B cell (primary cell): ENCODE measurements at regions not wholly inside any gene's neighbourhood (a gene's known extent, or its start where the extent isn't known, plus 50 kb on each side); places are given as distances from the start of the nearest gene placed in this dataset.

Experiments
- ATAC-seq: fragments of 200-7000 bp; cut with Tn5 transposase; one replicate; pipeline ENCODE4 v1.10.0; 2021; ENCODE audit warnings: low read depth, mild to moderate bottlenecking, moderate number of reproducible peaks, moderate library complexity
- CTCF ChIA-PET: fragments of 350-600 bp; sonication (Branson Sonifier 250); formaldehyde crosslinking; loops from one replicate; lab custom pipeline; 2021; ENCODE audit warnings: antibody characterized with exemption, inconsistent platforms; lab: Charles Lee
- POLR2A ChIA-PET: fragments of 350-600 bp; sonication (Branson Sonifier 250); formaldehyde crosslinking; loops from one replicate; lab custom pipeline; 2021; ENCODE audit warnings: antibody characterized with exemption; lab: Charles Lee
- DNase-seq: peaks from one replicate; pipeline ENCODE4 v3.0.0; 2013
- H2AFZ ChIP-seq: 2 replicates; pipeline ENCODE4 v1.6.1; 2012; ENCODE audit warnings: mild to moderate bottlenecking, low read depth, low read length; ENCODE audit not compliant: insufficient read depth, poor library complexity, severe bottlenecking
- H3K27ac ChIP-seq, 2 donors: 1 replicate in 1 of 2; 2 replicates in 1 of 2; pipeline ENCODE4 v1.5.1; 2012 to 2013; ENCODE audit warnings: low read length in 2 of 2, mild to moderate bottlenecking in 2 of 2, moderate library complexity in 1 of 2
- H3K27me3 ChIP-seq, 4 experiments: fragments of 200-600 bp in 1 of 4; sonication (generic) in 1 of 4; replicated peaks in 1 of 4; 1 replicate in 2 of 4; 2 replicates in 2 of 4; pipeline versions ENCODE4 v1.6.1 to v1.7.0; 2013 to 2016; ENCODE audit warnings: low read length in 3 of 4, mild to moderate bottlenecking in 2 of 4, mixed read lengths in 1 of 4, moderate library complexity in 1 of 4; ENCODE audit not compliant: insufficient read depth in 4 of 4, control insufficient read depth in 3 of 4; ENCODE audit errors: control extremely low read depth in 1 of 4
- H3K36me3 ChIP-seq, 2 experiments: replicated peaks in 1 of 2; 1 replicate in 1 of 2; 2 replicates in 1 of 2; pipeline versions ENCODE4 v1.6.1 to v1.7.1; 2013; ENCODE audit warnings: low read length in 1 of 2; ENCODE audit not compliant: insufficient read depth in 2 of 2, control insufficient read depth in 1 of 2; ENCODE audit errors: control extremely low read depth in 1 of 2, extremely low read depth in 1 of 2
- H3K4me1 ChIP-seq, 2 donors: fragments of 200-600 bp in 1 of 2; sonication (generic) in 1 of 2; 1 replicate in 1 of 2; 2 replicates in 1 of 2; pipeline versions ENCODE4 v1.5.1 to v1.6.1; 2013 to 2017; ENCODE audit warnings: low read length in 2 of 2; ENCODE audit not compliant: control insufficient read depth in 2 of 2, insufficient read depth in 2 of 2
- H3K4me2 ChIP-seq: replicated peaks from 2 replicates; pipeline ENCODE3; 2012; ENCODE audit warnings: mild to moderate bottlenecking, low read depth, low read length; ENCODE audit not compliant: poor library complexity, severe bottlenecking
- H3K4me3 ChIP-seq, 5 experiments: fragments of 200-600 bp in 1 of 5; sonication (generic) in 1 of 5; 1 replicate in 3 of 5; 2 replicates in 2 of 5; pipeline versions ENCODE4 v1.5.1 to v1.7.0; 2011 to 2016; ENCODE audit warnings: low read length in 4 of 5, mild to moderate bottlenecking in 4 of 5, low read depth in 2 of 5, control low read depth in 1 of 5, moderate library complexity in 1 of 5; ENCODE audit not compliant: insufficient read depth in 1 of 5; ENCODE audit errors: control extremely low read depth in 1 of 5, extremely low read depth in 1 of 5
- H3K79me2 ChIP-seq: fragments of 200-600 bp; sonication (generic); one replicate; pipeline ENCODE4 v1.6.0; 2016; ENCODE audit warnings: low read length; ENCODE audit not compliant: control insufficient read depth, insufficient read depth
- H3K9ac ChIP-seq: fragments of 200-600 bp; sonication (generic); 2 replicates; pipeline ENCODE4 v1.6.1; 2017; ENCODE audit warnings: mild to moderate bottlenecking, low read length, moderate library complexity
- H3K9me3 ChIP-seq, 3 donors: one replicate each; pipeline versions ENCODE4 v1.6.1 to v1.7.1; 2013; ENCODE audit warnings: low read length in 2 of 3; ENCODE audit not compliant: control insufficient read depth in 2 of 3, insufficient read depth in 1 of 3; ENCODE audit errors: control extremely low read depth in 1 of 3
- H4K20me1 ChIP-seq: 2 replicates; pipeline ENCODE4 v1.6.0; 2012; ENCODE audit warnings: mild to moderate bottlenecking, low read length; ENCODE audit not compliant: insufficient read depth, control insufficient read depth, poor library complexity, severe bottlenecking
- H3K27ac Mint-ChIP-seq: one replicate; pipeline ENCODE4 v1.8.0; 2021; ENCODE audit warnings: mixed read lengths
- H3K27me3 Mint-ChIP-seq: one replicate; pipeline ENCODE4 v1.8.0; 2021; ENCODE audit warnings: mixed read lengths
- H3K4me1 Mint-ChIP-seq: one replicate; pipeline ENCODE4 v1.8.0; 2021; ENCODE audit warnings: mixed read lengths
- H3K4me3 Mint-ChIP-seq: one replicate; pipeline ENCODE4 v1.8.0; 2021; ENCODE audit warnings: mixed read lengths
- H3K9me3 Mint-ChIP-seq: one replicate; pipeline ENCODE4 v1.8.0; 2022; ENCODE audit warnings: mixed read lengths; ENCODE audit not compliant: insufficient read depth
- EZH2 ChIP-seq: IDR thresholded peaks from 2 replicates; pipeline ENCODE4 v1.6.1; 2012; ENCODE audit warnings: borderline replicate concordance, low read depth, mild to moderate bottlenecking, moderate library complexity, low read length; ENCODE audit not compliant: insufficient read depth, poor library complexity, severe bottlenecking
- WGBS: methylation state at CpG from one replicate; pipeline ENCODE4 v1.1.5; 2013; ENCODE audit warnings: missing lambda C conversion rate; ENCODE audit not compliant: insufficient coverage; 5-methylcytosine and 5-hydroxymethylcytosine counted together
- intact Hi-C: fragments of 100-400 bp; cut with micrococcal nuclease; formaldehyde crosslinking; loops from one replicate; pipeline ENCODE4 v1.10.0; 2022
- TF ChIP-seq, protein P1 (sequence below): fragments of 200-600 bp; IDR thresholded peaks from one replicate; pipeline ENCODE4 v1.8.0; 2022; ENCODE audit warnings: antibody characterized with exemption, mild to moderate bottlenecking

DNA sequence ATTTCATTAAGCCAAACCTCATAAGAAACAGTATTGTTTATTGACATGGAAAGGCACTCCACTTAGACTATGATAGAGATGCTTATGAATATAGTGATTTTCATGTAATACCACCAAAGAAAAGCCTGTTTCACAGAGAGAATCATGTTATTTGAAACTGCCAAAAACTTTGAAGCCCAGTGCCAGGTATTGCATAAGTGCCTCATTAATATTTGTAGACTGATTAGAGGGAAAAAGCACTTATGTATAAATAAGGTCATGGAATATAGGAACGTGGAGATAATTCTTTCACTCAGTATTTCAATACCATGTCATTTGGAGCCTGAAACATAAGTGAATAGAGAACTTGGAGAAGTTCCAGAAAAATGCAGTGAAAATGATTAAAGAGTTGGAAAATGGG, 162.6 kb upstream of the CRIM1 start:
- ATAC-seq, result no peak
- CTCF ChIA-PET, result no interaction called here
- no peaks in the 10 kb centered on the region for H3K27me3 Mint-ChIP-seq
- H3K27me3 ChIP-seq, result no peaks in the 10 kb centered on the region
- H3K4me3 ChIP-seq, result no peak overlapping the region
- H3K27ac Mint-ChIP-seq, result no peak overlapping the region
- no peaks in the 10 kb centered on the region for H3K4me1 Mint-ChIP-seq
- no peak for TF ChIP-seq EZH2
- H3K9me3 ChIP-seq, result no peaks in the 10 kb centered on the region
- H3K4me2 ChIP-seq, result no peak overlapping the region
- no CpG with 5 or more reads among the region's 1 CpG for WGBS
- H3K4me3 Mint-ChIP-seq, result no peak overlapping the region
- H3K36me3 ChIP-seq, result no peaks in the 10 kb centered on the region
- H3K4me1 ChIP-seq, result no peaks in the 10 kb centered on the region
- POLR2A ChIA-PET, result no interaction called here
- DNase-seq, result no peak
- H3K27ac ChIP-seq, result no peak overlapping the region
- no peak overlapping the region for H2AFZ ChIP-seq
- no peaks in the 10 kb centered on the region for H3K9me3 Mint-ChIP-seq
- no peak overlapping the region for H3K9ac ChIP-seq
- no peaks in the 10 kb centered on the region for H3K79me2 ChIP-seq
- intact Hi-C loops, result no loop called here
- no peaks in the 10 kb centered on the region for H4K20me1 ChIP-seq

DNA sequence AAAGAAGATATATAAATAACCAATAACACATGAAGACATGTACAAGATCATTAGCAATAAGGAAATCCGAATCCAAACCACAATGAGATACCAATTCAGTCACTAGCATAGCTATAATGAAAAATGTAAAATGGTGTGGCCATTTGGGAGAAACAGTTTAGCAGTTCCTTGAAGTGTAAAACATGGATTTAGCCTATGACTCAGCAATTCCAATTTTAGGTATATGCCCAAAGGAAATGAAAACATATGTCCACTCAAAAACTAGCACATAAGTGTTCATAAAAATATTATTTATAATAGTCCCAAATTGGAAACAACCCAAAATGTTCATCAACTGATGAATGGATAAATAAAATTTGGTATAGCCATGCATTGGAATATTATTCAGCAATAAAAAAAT, 165.5 kb upstream of the CRIM1 start:
- H3K36me3 ChIP-seq, result no peaks in the 10 kb centered on the region
- no CpG with 5 or more reads among the region's 1 CpG for WGBS
- H3K4me2 ChIP-seq, result no peak overlapping the region
- H3K27me3 ChIP-seq, result peaks cover 0 to 2% (median 0%) of the 10 kb centered on the region in 4 experiments
- no peaks in the 10 kb centered on the region for H3K4me1 Mint-ChIP-seq
- H2AFZ ChIP-seq, result no peak overlapping the region
- H3K9me3 Mint-ChIP-seq, result no peaks in the 10 kb centered on the region
- DNase-seq, result no peak
- no peaks in the 10 kb centered on the region for H4K20me1 ChIP-seq
- H3K9me3 ChIP-seq, result no peaks in the 10 kb centered on the region
- H3K27me3 Mint-ChIP-seq, result no peaks in the 10 kb centered on the region
- ChIA-PET POLR2A (no interaction called here), CTCF (no interaction called here)
- no peak overlapping the region for H3K4me3 Mint-ChIP-seq
- ATAC-seq, result no peak
- H3K9ac ChIP-seq, result no peak overlapping the region
- no peak overlapping the region for H3K4me3 ChIP-seq
- H3K27ac Mint-ChIP-seq, result no peak overlapping the region
- TF ChIP-seq EZH2, result no peak
- TF ChIP-seq, protein P1, sequence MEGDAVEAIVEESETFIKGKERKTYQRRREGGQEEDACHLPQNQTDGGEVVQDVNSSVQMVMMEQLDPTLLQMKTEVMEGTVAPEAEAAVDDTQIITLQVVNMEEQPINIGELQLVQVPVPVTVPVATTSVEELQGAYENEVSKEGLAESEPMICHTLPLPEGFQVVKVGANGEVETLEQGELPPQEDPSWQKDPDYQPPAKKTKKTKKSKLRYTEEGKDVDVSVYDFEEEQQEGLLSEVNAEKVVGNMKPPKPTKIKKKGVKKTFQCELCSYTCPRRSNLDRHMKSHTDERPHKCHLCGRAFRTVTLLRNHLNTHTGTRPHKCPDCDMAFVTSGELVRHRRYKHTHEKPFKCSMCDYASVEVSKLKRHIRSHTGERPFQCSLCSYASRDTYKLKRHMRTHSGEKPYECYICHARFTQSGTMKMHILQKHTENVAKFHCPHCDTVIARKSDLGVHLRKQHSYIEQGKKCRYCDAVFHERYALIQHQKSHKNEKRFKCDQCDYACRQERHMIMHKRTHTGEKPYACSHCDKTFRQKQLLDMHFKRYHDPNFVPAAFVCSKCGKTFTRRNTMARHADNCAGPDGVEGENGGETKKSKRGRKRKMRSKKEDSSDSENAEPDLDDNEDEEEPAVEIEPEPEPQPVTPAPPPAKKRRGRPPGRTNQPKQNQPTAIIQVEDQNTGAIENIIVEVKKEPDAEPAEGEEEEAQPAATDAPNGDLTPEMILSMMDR, result no peak
- H3K79me2 ChIP-seq, result no peaks in the 10 kb centered on the region
- H3K27ac ChIP-seq, result no peak overlapping the region
- intact Hi-C loops, result no loop called here
- no peaks in the 10 kb centered on the region for H3K4me1 ChIP-seq
